OCI-LY3 (cell line): ENCODE measurements at regions not wholly inside any gene's neighbourhood (a gene's known extent, or its start where the extent isn't known, plus 50 kb on each side); places are given as distances from the start of the nearest gene placed in this dataset.

Experiments used
- EZH2phosphoT487 ChIP-seq: fragments of 200-600 bp; shearing (Covaris generic); IDR thresholded peaks from 2 replicates; pipeline ENCODE4 v1.6.1; 2018; ENCODE audit warnings: antibody characterized with exemption, mixed run types, low read depth
- TF ChIP-seq, protein P1 (sequence below): fragments of 200-600, 300-600 bp; sonication (generic); IDR thresholded peaks from 2 replicates; pipeline ENCODE4 v1.5.1; 2014; ENCODE audit warnings: antibody characterized with exemption, low read length, low read depth

DNA sequence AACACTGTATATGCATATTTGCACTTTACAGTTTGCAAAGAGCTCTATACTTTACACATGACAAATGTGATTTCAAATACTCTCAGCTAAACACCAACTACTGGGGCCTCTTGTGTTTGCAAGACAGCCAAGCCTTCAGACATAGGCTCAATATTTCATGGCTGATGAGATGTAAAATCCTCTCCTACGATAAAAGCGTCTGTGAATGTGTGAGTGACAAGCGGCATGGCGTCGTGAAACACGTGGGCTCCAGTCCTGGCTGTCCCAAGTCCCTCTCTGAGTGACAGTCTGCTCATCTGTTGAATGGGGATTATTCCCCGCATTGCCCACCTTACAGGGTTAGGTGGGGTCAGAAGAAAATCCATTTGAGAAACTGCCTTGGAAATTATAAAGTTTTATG, 489.8 kb downstream of the RNF144A start:
- no peak for TF ChIP-seq EZH2phosphoT487
- TF ChIP-seq, protein P1, sequence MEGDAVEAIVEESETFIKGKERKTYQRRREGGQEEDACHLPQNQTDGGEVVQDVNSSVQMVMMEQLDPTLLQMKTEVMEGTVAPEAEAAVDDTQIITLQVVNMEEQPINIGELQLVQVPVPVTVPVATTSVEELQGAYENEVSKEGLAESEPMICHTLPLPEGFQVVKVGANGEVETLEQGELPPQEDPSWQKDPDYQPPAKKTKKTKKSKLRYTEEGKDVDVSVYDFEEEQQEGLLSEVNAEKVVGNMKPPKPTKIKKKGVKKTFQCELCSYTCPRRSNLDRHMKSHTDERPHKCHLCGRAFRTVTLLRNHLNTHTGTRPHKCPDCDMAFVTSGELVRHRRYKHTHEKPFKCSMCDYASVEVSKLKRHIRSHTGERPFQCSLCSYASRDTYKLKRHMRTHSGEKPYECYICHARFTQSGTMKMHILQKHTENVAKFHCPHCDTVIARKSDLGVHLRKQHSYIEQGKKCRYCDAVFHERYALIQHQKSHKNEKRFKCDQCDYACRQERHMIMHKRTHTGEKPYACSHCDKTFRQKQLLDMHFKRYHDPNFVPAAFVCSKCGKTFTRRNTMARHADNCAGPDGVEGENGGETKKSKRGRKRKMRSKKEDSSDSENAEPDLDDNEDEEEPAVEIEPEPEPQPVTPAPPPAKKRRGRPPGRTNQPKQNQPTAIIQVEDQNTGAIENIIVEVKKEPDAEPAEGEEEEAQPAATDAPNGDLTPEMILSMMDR, result no peak
